Limb (tissue), 2 donors: ENCODE measurements at regions not wholly inside any gene's neighbourhood (a gene's known extent, or its start where the extent isn't known, plus 50 kb on each side); places are given as distances from the start of the nearest gene placed in this dataset.

ENCODE experiments used
- DNase-seq, 2 donors: peaks; one replicate each; pipeline ENCODE4 v3.0.0-alpha.2; 2016; ENCODE audit errors: extremely low spot score in 2 of 2

GRCh38 chr9:103615994-103616393, 478.1 kb upstream of the SMC2 start:
- DNase-seq: peak in 1 of 2 donors; percentile 17

- DNase-seq: no peak
Measured at GRCh38 chr9:103617046-103617445, 477.1 kb upstream of the SMC2 start.

DNA sequence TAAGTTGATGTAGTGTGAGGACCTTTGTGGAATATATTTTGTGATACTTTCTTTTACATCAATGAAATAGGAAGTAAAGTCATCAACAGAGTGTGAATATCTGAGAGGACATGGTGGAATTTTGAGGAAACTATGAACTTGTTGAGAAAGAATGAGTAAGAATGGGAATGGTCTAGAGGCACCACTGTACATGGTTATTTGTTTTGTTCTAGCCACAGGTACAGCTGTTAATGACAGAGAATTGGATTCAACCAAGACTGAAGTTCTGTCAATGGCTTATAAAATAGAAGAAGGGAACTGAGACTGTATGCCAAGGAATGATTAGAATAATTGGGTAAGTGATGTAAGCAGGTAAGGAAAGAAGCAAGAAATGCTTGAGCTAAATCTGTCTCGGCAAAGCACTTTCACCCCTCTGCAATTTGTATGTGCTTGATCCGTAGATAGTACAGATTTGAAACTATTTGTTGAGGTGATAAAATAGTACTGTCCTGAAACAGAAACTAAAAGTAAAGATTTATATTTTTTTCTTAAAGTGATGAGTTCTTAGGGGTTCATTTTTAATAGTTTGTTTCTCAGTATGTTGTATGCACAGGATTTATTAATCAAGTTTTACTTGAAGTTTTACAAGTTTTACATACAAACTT, 468.8 kb upstream of the SMC2 start:
- DNase-seq: no peak

DNA sequence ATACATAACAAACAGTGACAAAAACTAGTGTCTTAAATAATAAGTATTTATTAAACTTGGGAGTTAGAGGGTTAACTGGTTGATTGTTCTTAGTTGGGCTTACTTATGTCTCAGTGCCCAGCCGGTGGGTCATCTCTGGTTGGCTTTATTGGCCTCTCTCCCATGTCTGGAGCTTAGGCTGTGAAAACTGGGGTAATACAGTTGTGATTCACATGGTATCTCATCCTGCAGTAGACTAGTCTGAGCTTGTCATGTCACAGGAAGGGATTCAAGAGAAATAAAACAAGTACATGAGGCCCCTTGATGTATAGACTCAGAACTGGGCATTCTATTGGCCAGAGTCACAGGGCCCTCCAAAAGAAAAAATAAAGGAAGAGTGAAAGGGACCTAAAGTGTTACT, 466.4 kb upstream of the SMC2 start:
- DNase-seq: no peak

GRCh38 chr9:103649086-103649485, 445.0 kb upstream of the SMC2 start:
- no peak for DNase-seq

GRCh38 chr9:103658156-103658555, 436.0 kb upstream of the SMC2 start:
- no peak for DNase-seq

DNA sequence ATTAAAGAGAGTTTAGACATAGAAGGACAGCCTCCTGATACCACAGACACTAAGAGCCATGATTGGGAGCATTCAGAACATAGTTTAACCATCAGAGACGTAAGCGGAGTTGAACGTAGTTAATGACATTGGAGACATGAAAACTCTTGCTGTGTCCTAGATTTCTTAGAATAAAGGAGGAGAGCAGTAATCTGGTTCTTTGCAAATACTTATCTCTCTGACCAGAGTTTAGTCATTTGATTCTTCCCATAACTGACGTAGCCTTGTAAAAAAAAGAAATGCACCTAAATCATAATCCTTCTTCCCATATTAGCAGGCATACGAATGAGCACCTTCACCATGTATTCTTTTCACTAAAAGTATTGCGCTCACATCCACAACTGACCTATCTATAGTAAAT, 433.3 kb upstream of the SMC2 start:
- DNase-seq: no peak

DNA sequence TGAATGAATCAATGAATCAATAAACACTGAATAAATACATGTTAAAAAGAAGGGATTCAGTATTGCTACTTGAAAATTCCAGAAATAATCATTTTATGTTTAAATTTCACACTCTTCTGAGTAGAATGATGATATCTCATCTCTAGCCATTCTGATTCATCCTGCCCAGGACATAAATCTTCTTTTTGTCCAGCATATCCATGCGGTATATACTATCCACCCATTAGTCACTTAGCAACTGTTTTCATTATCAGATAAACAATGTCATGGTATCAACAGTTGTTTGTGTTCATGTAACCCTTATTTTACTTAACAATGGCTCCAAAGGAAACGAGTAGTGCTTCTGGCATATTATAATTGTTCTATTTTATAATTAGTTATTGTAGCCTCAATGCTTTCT, 432.4 kb upstream of the SMC2 start:
- no peak for DNase-seq

DNA sequence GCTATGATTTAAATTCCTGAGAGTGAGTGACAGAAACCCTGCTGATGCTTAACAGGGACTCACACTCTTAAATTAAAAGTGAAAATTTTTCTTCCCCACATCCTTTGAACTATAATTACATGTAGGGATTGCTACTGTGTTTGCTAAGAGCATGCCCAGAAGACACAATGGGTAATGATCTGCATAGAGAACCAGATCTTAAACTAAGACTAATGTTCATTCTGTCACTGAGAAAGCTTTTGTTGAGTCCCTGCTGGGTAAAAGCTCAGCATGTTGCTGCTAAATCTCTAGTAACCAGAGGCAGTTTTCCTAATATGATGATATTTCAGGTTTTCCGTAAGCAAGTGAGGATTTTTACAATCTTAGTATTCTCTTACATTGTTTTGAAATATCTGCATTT, 424.8 kb upstream of the SMC2 start:
- DNase-seq: no peak

GRCh38 chr9:103674271-103674670, 419.8 kb upstream of the SMC2 start:
- DNase-seq: no peak

- DNase-seq: no peak
Measured at GRCh38 chr9:103680581-103680980, 413.5 kb upstream of the SMC2 start.

DNA sequence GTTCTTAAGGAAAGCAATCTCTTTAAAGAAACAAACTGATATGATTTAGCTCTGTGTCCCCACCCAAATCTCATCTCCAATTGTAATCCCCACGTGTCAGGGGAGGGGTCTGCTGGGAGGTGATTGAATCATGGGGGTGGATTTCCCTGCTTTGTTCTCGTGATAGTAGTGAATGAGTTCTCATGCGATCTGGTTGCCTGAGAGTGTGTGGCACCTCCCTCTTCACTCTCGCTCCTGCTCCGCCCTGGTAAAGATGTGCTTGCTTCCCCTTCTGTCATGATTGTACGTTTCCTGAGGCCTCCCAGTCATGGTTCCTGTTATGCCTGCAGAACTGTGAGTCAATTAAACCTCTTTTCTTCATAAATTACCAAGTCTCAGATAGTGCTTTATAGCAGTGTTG, 412.7 kb upstream of the SMC2 start:
- DNase-seq: no peak

GRCh38 chr9:103700195-103700962, 393.7 kb upstream of the SMC2 start:
- DNase-seq: no peak

GRCh38 chr9:103702572-103702971, 391.5 kb upstream of the SMC2 start:
- DNase-seq: no peak

GRCh38 chr9:103707181-103707580, 386.9 kb upstream of the SMC2 start:
- DNase-seq: no peak

- no peak for DNase-seq
Measured at GRCh38 chr9:103709366-103709765, 384.7 kb upstream of the SMC2 start.

DNA sequence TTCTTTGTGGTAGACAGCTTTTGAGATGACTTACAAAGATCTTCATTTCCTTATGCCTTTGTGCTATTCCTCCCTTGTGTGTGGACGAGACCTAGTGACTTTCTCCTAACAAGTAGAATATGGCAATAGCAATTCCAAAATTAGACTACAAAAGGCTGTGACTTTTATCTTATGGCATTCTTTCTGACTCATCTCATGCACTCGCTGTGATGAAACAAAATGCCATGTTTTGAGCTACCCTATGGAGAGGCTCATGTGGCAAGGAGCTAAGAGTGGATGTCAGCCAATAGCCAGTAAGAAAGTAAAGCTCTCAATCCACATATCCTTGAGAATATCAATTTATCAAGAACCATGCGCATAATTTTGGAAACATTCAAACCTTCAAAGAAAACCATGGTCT, 380.5 kb upstream of the SMC2 start:
- DNase-seq: no peak

- DNase-seq: no peak
Measured at GRCh38 chr9:103714992-103715391, 379.1 kb upstream of the SMC2 start.

DNA sequence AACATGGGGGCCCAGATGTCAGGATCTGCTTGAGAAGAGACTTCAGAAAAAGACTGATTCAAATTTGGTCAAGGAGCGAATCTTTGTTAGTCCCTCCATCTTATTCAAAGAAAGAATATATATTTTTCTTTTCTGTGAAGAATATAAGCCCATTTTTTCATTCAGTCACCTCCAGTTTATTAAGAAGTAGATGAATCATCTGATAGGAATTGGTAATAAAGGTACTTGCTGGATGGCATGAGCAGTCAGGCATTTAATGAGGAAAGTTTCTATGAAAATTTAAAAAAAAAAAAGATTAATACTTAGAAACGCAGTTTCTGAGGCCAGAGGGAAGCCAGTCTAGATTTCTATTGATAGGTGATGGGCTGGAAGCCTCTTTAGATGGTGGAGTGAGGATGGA, 373.1 kb upstream of the SMC2 start:
- no peak for DNase-seq

DNA sequence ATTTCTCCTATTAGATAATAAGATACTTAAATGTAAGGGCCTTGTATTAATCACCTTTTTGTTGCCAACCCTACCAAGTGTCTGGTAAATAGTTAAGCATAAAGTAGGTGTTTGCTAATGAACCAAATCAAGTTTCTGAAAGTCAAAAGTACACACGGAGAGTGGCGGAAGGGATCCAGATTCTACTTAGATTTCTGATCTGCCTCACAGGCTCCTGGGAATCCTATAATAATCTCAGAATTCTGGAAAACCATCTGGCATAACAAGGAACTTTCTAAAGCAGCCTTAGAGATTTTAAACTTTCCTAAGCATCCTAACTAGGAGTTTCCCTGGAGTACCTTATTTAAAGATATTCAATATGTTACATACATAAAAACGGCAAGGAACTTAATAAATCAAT, 363.2 kb upstream of the SMC2 start:
- no peak for DNase-seq

GRCh38 chr9:103731541-103731940, 362.6 kb upstream of the SMC2 start:
- no peak for DNase-seq

DNA sequence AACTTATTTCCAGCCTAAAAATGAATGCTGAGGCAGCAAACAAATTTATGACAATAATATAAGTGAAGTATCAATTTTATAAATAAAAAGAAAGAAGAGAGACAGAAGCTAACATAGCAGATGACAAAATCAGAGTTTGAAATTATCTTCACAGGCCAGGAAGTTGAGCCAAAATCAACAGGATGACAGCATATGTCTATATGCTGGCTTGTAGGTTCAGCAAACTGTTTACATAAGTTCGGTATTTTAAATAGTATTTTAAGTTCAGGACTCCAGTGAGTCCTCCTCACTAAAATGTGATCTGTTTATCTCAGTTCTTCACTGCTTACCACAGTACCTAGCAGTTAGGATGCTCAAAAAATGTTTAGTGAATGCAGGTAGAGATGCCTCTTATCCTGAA, 359.6 kb upstream of the SMC2 start:
- no peak for DNase-seq

- DNase-seq: no peak
Measured at GRCh38 chr9:103755441-103755840, 338.7 kb upstream of the SMC2 start.
